ENCODE measurements at regions not wholly inside any gene's neighbourhood (a gene's known extent, or its start where the extent isn't known, plus 50 kb on each side); places are given as distances from the start of the nearest gene placed in this dataset.

GRCh38 chr12:126700096-126700495 lies 1566.9 kb upstream of the TMEM132C start:
- H3K9me3 Mint-ChIP-seq: peaks cover 6% of the 10 kb centered on the region
- H3K4me1 Mint-ChIP-seq: no peaks in the 10 kb centered on the region
- H3K27me3 Mint-ChIP-seq: no peaks in the 10 kb centered on the region
- H3K36me3 Mint-ChIP-seq (ENCODE audit: insufficient read depth): no peaks in the 10 kb centered on the region
- no peak overlapping the region for H3K27ac Mint-ChIP-seq (ENCODE audit: low read depth)
- no peak overlapping the region for H3K4me3 Mint-ChIP-seq
- DNase-seq (ENCODE audit: low spot score in 2 of 2) (no peak), ATAC-seq (replicated peaks; ENCODE audit: extremely low read depth, poor library complexity, severe bottlenecking) (no peak)

GRCh38 chr12:126704609-126705008 lies 1562.4 kb upstream of the TMEM132C start:
- H3K36me3 Mint-ChIP-seq (ENCODE audit: insufficient read depth): no peaks in the 10 kb centered on the region
- peaks cover 21% of the 10 kb centered on the region for H3K4me1 Mint-ChIP-seq
- H3K9me3 Mint-ChIP-seq: peaks cover 6% of the 10 kb centered on the region
- no peak for ATAC-seq (replicated peaks; ENCODE audit: extremely low read depth, poor library complexity, severe bottlenecking)
- no peak overlapping the region for H3K27ac Mint-ChIP-seq (ENCODE audit: low read depth)
- no peaks in the 10 kb centered on the region for H3K27me3 Mint-ChIP-seq
- no peak overlapping the region for H3K4me3 Mint-ChIP-seq
- DNase-seq (ENCODE audit: low spot score in 2 of 2): no peak

DNA sequence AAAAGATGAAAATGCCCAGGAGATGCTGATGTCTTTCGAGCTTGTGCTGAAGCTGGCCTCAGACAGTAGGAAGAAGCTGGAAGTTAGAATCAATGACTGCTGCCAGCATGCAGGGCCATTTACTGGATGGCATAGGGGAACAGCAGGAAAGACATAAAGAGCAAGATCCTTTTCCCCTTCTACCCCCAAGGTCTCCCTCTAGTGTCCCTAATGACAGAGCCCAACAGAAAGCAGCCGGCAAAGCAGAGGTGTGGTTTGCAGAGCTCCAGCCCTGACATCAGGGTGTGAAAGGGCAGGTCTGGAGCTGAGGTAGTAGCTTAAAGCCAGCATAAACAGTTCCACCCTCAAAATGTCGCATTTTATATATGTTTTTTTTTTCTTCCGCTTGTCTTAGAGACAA lies 1560.7 kb upstream of the TMEM132C start:
- DNase-seq (ENCODE audit: low spot score in 2 of 2): no peak
- ATAC-seq (replicated peaks; ENCODE audit: extremely low read depth, poor library complexity, severe bottlenecking): no peak
- Mint-ChIP-seq H3K4me3 (no peak overlapping the region), H3K27me3 (no peaks in the 10 kb centered on the region), H3K36me3 (ENCODE audit: insufficient read depth) (no peaks in the 10 kb centered on the region), H3K4me1 (peaks cover 21% of the 10 kb centered on the region), H3K9me3 (no peaks in the 10 kb centered on the region), H3K27ac (ENCODE audit: low read depth) (no peak overlapping the region)

GRCh38 chr12:126708492-126708896 lies 1558.5 kb upstream of the TMEM132C start:
- no peaks in the 10 kb centered on the region for H3K9me3 Mint-ChIP-seq
- H3K27me3 Mint-ChIP-seq: no peaks in the 10 kb centered on the region
- H3K36me3 Mint-ChIP-seq (ENCODE audit: insufficient read depth): no peaks in the 10 kb centered on the region
- DNase-seq (ENCODE audit: low spot score in 2 of 2) (no peak), ATAC-seq (replicated peaks; ENCODE audit: extremely low read depth, poor library complexity, severe bottlenecking) (no peak)
- H3K4me3 Mint-ChIP-seq: no peak overlapping the region
- H3K4me1 Mint-ChIP-seq: peaks cover 21% of the 10 kb centered on the region
- H3K27ac Mint-ChIP-seq (ENCODE audit: low read depth): no peak overlapping the region

DNA sequence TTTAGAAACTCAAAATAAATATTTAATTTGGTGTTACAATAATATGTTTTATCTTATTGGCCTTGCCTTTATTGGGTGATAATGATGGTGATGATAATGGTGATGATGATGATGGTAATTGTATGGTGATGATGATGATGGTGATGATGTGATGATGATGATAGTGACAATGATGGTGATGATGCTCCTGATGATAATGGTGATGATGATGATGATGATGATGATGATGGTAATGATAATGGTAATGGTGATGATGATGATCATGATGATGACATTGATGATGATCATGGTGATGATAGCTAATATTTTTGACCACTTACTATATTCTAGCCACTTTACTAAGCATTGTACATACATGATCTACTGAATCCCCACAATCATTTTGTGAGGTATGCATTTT lies 1548.6 kb upstream of the TMEM132C start:
- H3K9me3 Mint-ChIP-seq: peaks cover 15% of the 10 kb centered on the region
- ATAC-seq (replicated peaks; ENCODE audit: extremely low read depth, poor library complexity, severe bottlenecking) (no peak), DNase-seq (ENCODE audit: low spot score in 2 of 2) (no peak)
- H3K4me3 Mint-ChIP-seq: no peak overlapping the region
- no peaks in the 10 kb centered on the region for H3K36me3 Mint-ChIP-seq (ENCODE audit: insufficient read depth)
- H3K27me3 Mint-ChIP-seq: peaks cover 13% of the 10 kb centered on the region
- no peaks in the 10 kb centered on the region for H3K4me1 Mint-ChIP-seq
- H3K27ac Mint-ChIP-seq (ENCODE audit: low read depth): no peak overlapping the region

DNA sequence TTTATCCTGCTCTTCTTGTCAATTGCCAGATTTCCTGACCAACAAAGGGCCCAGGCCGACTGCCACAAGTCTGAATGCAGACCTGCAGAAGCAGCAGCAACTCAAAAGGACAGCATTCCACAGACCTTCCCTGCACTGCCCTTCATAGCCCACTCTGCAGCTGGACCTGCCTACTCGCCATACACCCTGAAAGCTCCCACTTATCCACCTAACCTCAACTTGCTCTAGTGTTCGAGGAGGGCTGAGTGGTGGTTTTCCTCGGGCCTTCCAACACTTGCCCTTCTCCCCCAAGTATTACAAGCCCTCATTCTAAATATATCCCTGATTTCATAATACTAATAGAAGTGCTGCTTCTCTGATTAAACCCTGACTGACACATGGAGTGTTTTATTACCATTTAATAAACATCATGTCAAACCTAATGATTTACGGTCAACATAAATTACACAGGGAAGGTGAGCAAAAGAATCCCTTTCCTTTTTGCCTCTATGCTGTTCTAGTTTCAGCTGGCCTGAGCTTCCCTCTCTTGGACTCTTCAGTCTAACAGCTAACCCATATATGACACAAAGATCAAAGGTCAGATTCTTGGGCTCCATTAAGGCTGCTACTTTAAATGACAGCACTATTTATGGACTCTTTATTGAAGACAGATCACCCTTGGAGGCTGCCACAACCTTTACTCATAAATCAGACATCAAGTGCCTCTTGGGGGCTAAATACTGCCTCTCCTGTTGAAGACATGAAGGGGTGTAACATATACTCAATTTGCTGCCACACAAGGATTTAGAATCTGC lies 1546.9 kb upstream of the TMEM132C start:
- DNase-seq (ENCODE audit: low spot score in 2 of 2): no peak
- H3K4me1 Mint-ChIP-seq: no peaks in the 10 kb centered on the region
- H3K27me3 Mint-ChIP-seq: peaks cover 31% of the 10 kb centered on the region
- no peak for ATAC-seq (replicated peaks; ENCODE audit: extremely low read depth, poor library complexity, severe bottlenecking)
- H3K36me3 Mint-ChIP-seq (ENCODE audit: insufficient read depth): peaks cover 2% of the 10 kb centered on the region
- peaks cover 22% of the 10 kb centered on the region for H3K9me3 Mint-ChIP-seq
- no peak overlapping the region for H3K4me3 Mint-ChIP-seq
- no peak overlapping the region for H3K27ac Mint-ChIP-seq (ENCODE audit: low read depth)

DNA sequence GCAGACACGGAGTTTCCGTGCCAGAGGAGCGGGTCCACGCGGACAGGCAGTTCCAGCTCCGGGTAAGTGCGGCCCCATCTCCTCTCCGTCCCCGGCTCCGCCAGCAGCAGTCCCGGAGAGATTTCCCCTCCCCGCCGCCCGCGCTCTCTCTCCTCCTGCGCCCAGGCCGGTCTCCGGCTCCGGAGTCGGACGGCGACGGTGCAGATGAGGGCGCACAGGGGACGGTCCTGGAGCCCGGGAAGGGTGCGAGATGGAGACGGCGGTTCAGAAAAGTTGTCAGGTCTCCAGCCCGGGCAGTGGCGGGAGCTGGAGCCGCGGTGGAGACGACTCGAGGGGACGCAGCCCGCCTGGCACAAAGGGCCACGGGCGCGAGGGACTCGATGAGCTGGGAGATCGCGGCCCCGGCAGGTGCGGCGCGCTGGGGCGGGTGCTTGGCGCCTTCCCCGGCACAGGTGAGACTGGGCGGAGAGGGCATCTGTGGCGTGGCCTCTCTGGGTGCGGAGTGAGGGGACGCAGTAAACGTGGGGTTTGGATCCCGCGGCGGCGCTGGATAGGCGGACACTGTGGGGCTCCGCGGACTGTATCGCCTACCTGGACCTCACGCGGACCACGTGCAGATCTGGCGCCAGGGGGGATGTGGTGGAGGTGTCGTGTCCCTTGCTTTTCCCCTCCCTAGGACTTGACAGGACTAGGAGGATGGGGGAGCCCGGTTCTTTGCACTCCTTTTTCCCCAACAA lies 1540.3 kb upstream of the TMEM132C start:
- Mint-ChIP-seq H3K27me3 (peaks cover 43% of the 10 kb centered on the region), H3K4me3 (no peak overlapping the region), H3K4me1 (peaks cover 5% of the 10 kb centered on the region), H3K27ac (ENCODE audit: low read depth) (no peak overlapping the region), H3K36me3 (ENCODE audit: insufficient read depth) (peaks cover 2% of the 10 kb centered on the region), H3K9me3 (peaks cover 12% of the 10 kb centered on the region)
- ATAC-seq (replicated peaks; ENCODE audit: extremely low read depth, poor library complexity, severe bottlenecking): no peak
- no peak for DNase-seq (ENCODE audit: low spot score in 2 of 2)

- H3K4me1 Mint-ChIP-seq: peaks cover 5% of the 10 kb centered on the region
- DNase-seq (ENCODE audit: low spot score in 2 of 2) (no peak), ATAC-seq (replicated peaks; ENCODE audit: extremely low read depth, poor library complexity, severe bottlenecking) (no peak)
- H3K36me3 Mint-ChIP-seq (ENCODE audit: insufficient read depth): peaks cover 2% of the 10 kb centered on the region
- H3K9me3 Mint-ChIP-seq: peaks cover 12% of the 10 kb centered on the region
- no peak overlapping the region for H3K4me3 Mint-ChIP-seq
- H3K27me3 Mint-ChIP-seq: peaks cover 43% of the 10 kb centered on the region
- H3K27ac Mint-ChIP-seq (ENCODE audit: low read depth): no peak overlapping the region
Observed at GRCh38 chr12:126727218-126728075, 1539.5 kb upstream of the TMEM132C start.

GRCh38 chr12:126734296-126734695 lies 1532.7 kb upstream of the TMEM132C start:
- H3K36me3 Mint-ChIP-seq (ENCODE audit: insufficient read depth): peaks cover 1% of the 10 kb centered on the region
- H3K27ac Mint-ChIP-seq (ENCODE audit: low read depth): no peak overlapping the region
- DNase-seq (ENCODE audit: low spot score in 2 of 2) (no peak), ATAC-seq (replicated peaks; ENCODE audit: extremely low read depth, poor library complexity, severe bottlenecking) (no peak)
- no peaks in the 10 kb centered on the region for H3K27me3 Mint-ChIP-seq
- H3K4me1 Mint-ChIP-seq: no peaks in the 10 kb centered on the region
- no peak overlapping the region for H3K4me3 Mint-ChIP-seq
- H3K9me3 Mint-ChIP-seq: peaks cover 6% of the 10 kb centered on the region

DNA sequence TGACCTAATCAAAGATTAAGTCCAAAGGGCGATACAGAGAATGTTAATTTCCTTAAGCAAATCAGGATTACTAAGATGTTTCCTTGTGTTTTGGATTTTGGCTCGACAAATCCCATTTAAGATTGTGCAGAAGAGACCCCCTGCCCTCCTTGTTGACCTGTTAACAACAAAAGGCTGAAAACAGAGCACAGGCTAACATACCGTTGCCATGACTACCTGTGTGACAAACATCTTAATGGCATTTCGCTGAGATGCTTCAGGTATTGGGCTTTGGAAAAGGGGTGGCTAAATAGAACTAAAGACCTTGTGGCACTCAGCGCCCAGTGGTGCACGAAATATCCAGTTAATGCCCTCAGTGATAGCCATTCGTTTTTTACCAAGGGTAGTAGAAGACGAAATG lies 1532.3 kb upstream of the TMEM132C start:
- no peak overlapping the region for H3K4me3 Mint-ChIP-seq
- peaks cover 1% of the 10 kb centered on the region for H3K36me3 Mint-ChIP-seq (ENCODE audit: insufficient read depth)
- DNase-seq (ENCODE audit: low spot score in 2 of 2): no peak
- H3K27me3 Mint-ChIP-seq: no peaks in the 10 kb centered on the region
- no peaks in the 10 kb centered on the region for H3K4me1 Mint-ChIP-seq
- peaks cover 6% of the 10 kb centered on the region for H3K9me3 Mint-ChIP-seq
- no peak overlapping the region for H3K27ac Mint-ChIP-seq (ENCODE audit: low read depth)
- ATAC-seq (replicated peaks; ENCODE audit: extremely low read depth, poor library complexity, severe bottlenecking): no peak

DNA sequence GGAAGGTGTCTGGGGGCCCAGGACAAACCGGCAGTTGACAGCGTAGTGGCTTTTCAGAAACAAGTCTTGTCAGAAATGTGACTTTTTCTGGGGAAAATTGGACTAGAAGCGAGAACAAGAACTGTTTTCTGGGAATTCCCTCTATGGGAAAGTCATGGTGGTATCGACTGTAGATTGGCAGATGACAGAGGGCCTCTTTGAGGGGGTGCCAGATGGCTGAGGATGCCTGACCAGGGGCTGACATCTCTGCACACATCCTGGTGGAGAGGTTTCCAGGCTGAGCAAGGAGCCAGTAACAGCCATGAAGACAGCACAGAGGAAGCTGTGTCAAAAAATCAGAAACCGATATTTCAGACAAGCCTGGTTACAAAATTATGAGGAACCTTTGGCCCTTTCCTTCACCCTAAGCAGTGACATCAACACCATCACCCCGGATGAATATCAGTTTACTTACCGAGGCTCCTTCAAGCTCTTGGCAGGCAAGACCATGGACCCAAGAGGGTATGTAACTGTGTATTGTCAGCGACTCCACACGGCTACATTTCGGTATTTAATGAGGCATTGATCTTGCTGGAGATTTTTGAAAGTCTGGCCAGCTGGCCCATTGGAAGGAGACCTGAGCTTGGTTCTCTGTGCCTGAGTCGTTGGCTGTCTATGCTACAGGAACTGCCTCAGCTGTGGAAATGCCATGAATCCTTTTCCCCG lies 1525.3 kb upstream of the TMEM132C start:
- no peaks in the 10 kb centered on the region for H3K27me3 Mint-ChIP-seq

DNA sequence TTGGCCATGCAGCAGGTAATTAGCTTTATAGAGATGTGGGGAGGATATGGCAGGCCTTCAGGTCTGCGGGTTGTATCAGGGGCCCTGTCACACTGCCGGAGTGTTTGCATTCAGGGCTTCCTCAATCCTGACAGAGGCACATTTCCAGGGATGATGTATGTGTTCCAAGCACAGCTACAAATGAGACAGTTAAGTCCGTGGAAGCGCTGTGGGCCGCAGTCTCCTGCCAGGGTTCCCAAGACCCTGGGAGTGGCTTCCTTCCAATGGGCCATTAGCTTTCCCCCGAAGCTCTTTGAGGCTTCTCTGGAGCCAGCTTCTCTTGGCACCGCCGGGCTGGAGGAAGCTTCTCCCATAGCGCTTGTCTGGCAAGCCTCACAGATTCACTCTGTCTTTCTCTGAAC lies 1524.7 kb upstream of the TMEM132C start:
- no peak overlapping the region for H3K4me3 Mint-ChIP-seq
- H3K27ac Mint-ChIP-seq (ENCODE audit: low read depth): no peak overlapping the region
- ATAC-seq (replicated peaks; ENCODE audit: extremely low read depth, poor library complexity, severe bottlenecking) (no peak), DNase-seq (ENCODE audit: low spot score in 2 of 2) (no peak)
- H3K4me1 Mint-ChIP-seq: peaks cover under 1% of the 10 kb centered on the region
- H3K36me3 Mint-ChIP-seq (ENCODE audit: insufficient read depth): peaks cover 1% of the 10 kb centered on the region
- no peaks in the 10 kb centered on the region for H3K9me3 Mint-ChIP-seq
- no peaks in the 10 kb centered on the region for H3K27me3 Mint-ChIP-seq

More for the DNA sequence above, 1525.3 kb upstream of the TMEM132C start:
- DNase-seq (ENCODE audit: low spot score in 2 of 2) (no peak), ATAC-seq (replicated peaks; ENCODE audit: extremely low read depth, poor library complexity, severe bottlenecking) (no peak)
- Mint-ChIP-seq H3K27ac (ENCODE audit: low read depth) (no peak overlapping the region), H3K4me1 (no peaks in the 10 kb centered on the region), H3K36me3 (ENCODE audit: insufficient read depth) (peaks cover 1% of the 10 kb centered on the region), H3K9me3 (no peaks in the 10 kb centered on the region), H3K4me3 (no peak overlapping the region)
